HG03432 (cell line): ENCODE measurements at regions not wholly inside any gene's neighbourhood (a gene's known extent, or its start where the extent isn't known, plus 50 kb on each side); places are given as distances from the start of the nearest gene placed in this dataset.
A peak's percentile ranks its signal among the peaks of the same experiment; 100 is the strongest.
"Not testable (repeated sequence)": the region's sequence is repeated elsewhere in the genome, so short reads cannot be mapped to it uniquely, and the experiment has no call there.

Experiments
- ATAC-seq: cut with Tn5 transposase; IDR thresholded peaks from one replicate; pipeline ENCODE4 v1.9.1; 2021; ENCODE audit warnings: mild to moderate bottlenecking, moderate library complexity; ENCODE audit not compliant: unreplicated experiment

- no peak for ATAC-seq
Measured at GRCh38 chr14:53412819-53413675, 259.9 kb upstream of the DDHD1 start.

GRCh38 chr14:53411125-53411524, 258.0 kb upstream of the DDHD1 start:
- ATAC-seq: no peak

GRCh38 chr14:53409969-53410368, 256.8 kb upstream of the DDHD1 start:
- ATAC-seq: no peak

GRCh38 chr14:53409289-53409688, 256.2 kb upstream of the DDHD1 start:
- no peak for ATAC-seq

GRCh38 chr14:53408175-53408879, 255.2 kb upstream of the DDHD1 start:
- ATAC-seq: no peak

- no peak for ATAC-seq
Measured at GRCh38 chr14:53406519-53406918, 253.4 kb upstream of the DDHD1 start.

- no peak for ATAC-seq
Measured at GRCh38 chr14:53401646-53402045, 248.5 kb upstream of the DDHD1 start.

- no peak for ATAC-seq
Measured at GRCh38 chr14:53399057-53399456, 245.9 kb upstream of the DDHD1 start.

GRCh38 chr14:53398616-53399015, 245.5 kb upstream of the DDHD1 start:
- no peak for ATAC-seq

GRCh38 chr14:53395267-53395666, 242.1 kb upstream of the DDHD1 start:
- not testable (repeated sequence) for ATAC-seq

GRCh38 chr14:53391631-53392285, 238.6 kb upstream of the DDHD1 start:
- no peak for ATAC-seq

GRCh38 chr14:53391156-53391555, 238.0 kb upstream of the DDHD1 start:
- ATAC-seq: no peak

- no peak for ATAC-seq
Measured at GRCh38 chr14:53390008-53390407, 236.9 kb upstream of the DDHD1 start.

- ATAC-seq: no peak
Measured at GRCh38 chr14:53389202-53389601, 236.1 kb upstream of the DDHD1 start.

GRCh38 chr14:53386362-53386761, 233.2 kb upstream of the DDHD1 start:
- ATAC-seq: no peak

GRCh38 chr14:53384536-53384935, 231.4 kb upstream of the DDHD1 start:
- no peak for ATAC-seq

- no peak for ATAC-seq
Measured at GRCh38 chr14:53384073-53384472, 230.9 kb upstream of the DDHD1 start.

- ATAC-seq: no peak
Measured at GRCh38 chr14:53381895-53382294, 228.8 kb upstream of the DDHD1 start.

- ATAC-seq: peak; percentile 57
Measured at GRCh38 chr14:53380867-53381225, 227.7 kb upstream of the DDHD1 start.

- ATAC-seq: peak; percentile 57
Measured at GRCh38 chr14:53380052-53380866, 227.1 kb upstream of the DDHD1 start.

GRCh38 chr14:53378142-53378541, 225.0 kb upstream of the DDHD1 start:
- ATAC-seq: no peak
